ENCODE measurements at regions not wholly inside any gene's neighbourhood (a gene's known extent, or its start where the extent isn't known, plus 50 kb on each side); places are given as distances from the start of the nearest gene placed in this dataset.

- no peaks in the 10 kb centered on the region for H3K27me3 Mint-ChIP-seq
Measured at GRCh38 chr5:167286891-167287290, 1004.6 kb upstream of the WWC1 start.

GRCh38 chr5:167290478-167290877, 1001.0 kb upstream of the WWC1 start:
- H3K27ac Mint-ChIP-seq = no peak overlapping the region
- intact Hi-C loops (cut with micrococcal nuclease) = no loop called here
- H3K4me3 Mint-ChIP-seq = no peak overlapping the region

More at GRCh38 chr5:167286891-167287290, 1004.6 kb upstream of the WWC1 start:
- Histone ChIP-seq H3K9ac (ENCODE audit: low read length) (no peak overlapping the region), H3K4me2 (replicated peaks; ENCODE audit: low read depth, low read length, poor library complexity, severe bottlenecking) (no peak overlapping the region), H3K27ac (ENCODE audit: low read length in 2 of 2) (no peak overlapping the region), H3K79me2 (ENCODE audit: control insufficient read depth, insufficient read depth, low read length) (no peaks in the 10 kb centered on the region), H3K4me1 (ENCODE audit: control insufficient read depth in 2 of 2, insufficient read depth in 2 of 2, low read length in 2 of 2) (no peaks in the 10 kb centered on the region), H3K36me3 (replicated peaks in 1 of 2; ENCODE audit: control extremely low read depth in 1 of 2, control insufficient read depth in 1 of 2, extremely low read depth in 1 of 2, insufficient read depth in 2 of 2, low read length in 1 of 2) (no peaks in the 10 kb centered on the region), H3K27me3 (replicated peaks in 1 of 4; ENCODE audit: control extremely low read depth in 1 of 4, control insufficient read depth in 3 of 4, insufficient read depth in 4 of 4, low read length in 3 of 4) (no peaks in the 10 kb centered on the region), H2AFZ (ENCODE audit: insufficient read depth, low read depth, low read length, poor library complexity, severe bottlenecking) (no peak overlapping the region), H3K9me3 (ENCODE audit: control extremely low read depth in 1 of 3, control insufficient read depth in 2 of 3, insufficient read depth in 1 of 3, low read length in 2 of 3) (peaks cover 0 to 6% (median 0%) of the 10 kb centered on the region in 3 donors), H4K20me1 (ENCODE audit: control insufficient read depth, insufficient read depth, low read length, poor library complexity, severe bottlenecking) (no peaks in the 10 kb centered on the region), H3K4me3 (ENCODE audit: control extremely low read depth in 1 of 5, extremely low read depth in 1 of 5, insufficient read depth in 1 of 5, low read depth in 2 of 5, low read length in 4 of 5) (no peak overlapping the region)
- POLR2A ChIA-PET = no interaction called here
- ATAC-seq (ENCODE audit: low read depth) = no peak
- Mint-ChIP-seq H3K9me3 (ENCODE audit: insufficient read depth) (no peaks in the 10 kb centered on the region), H3K4me1 (no peaks in the 10 kb centered on the region), H3K27ac (no peak overlapping the region), H3K4me3 (no peak overlapping the region)
- no peak for DNase-seq
- TF ChIP-seq CTCF (IDR thresholded peaks at IDR 0.05) = no peak
- no peak for TF ChIP-seq EZH2 (IDR thresholded peaks at IDR 0.05; ENCODE audit: borderline replicate concordance, insufficient read depth, low read depth, low read length, poor library complexity, severe bottlenecking)
- intact Hi-C loops (cut with micrococcal nuclease) = no loop called here
- CTCF ChIA-PET = no interaction called here
- no CpG with 5 or more reads among the region's 1 CpG for WGBS (ENCODE audit: insufficient coverage)

More at GRCh38 chr5:167290478-167290877, 1001.0 kb upstream of the WWC1 start:
- Mint-ChIP-seq H3K9me3 (ENCODE audit: insufficient read depth) (no peaks in the 10 kb centered on the region), H3K27me3 (no peaks in the 10 kb centered on the region), H3K4me1 (no peaks in the 10 kb centered on the region)
- Histone ChIP-seq H3K79me2 (ENCODE audit: control insufficient read depth, insufficient read depth, low read length) (no peaks in the 10 kb centered on the region), H3K4me2 (replicated peaks; ENCODE audit: low read depth, low read length, poor library complexity, severe bottlenecking) (no peak overlapping the region), H3K9me3 (ENCODE audit: control extremely low read depth in 1 of 3, control insufficient read depth in 2 of 3, insufficient read depth in 1 of 3, low read length in 2 of 3) (peaks cover 0 to 2% (median 0%) of the 10 kb centered on the region in 3 donors), H3K4me1 (ENCODE audit: control insufficient read depth in 2 of 2, insufficient read depth in 2 of 2, low read length in 2 of 2) (no peaks in the 10 kb centered on the region), H3K9ac (ENCODE audit: low read length) (no peak overlapping the region), H3K27me3 (replicated peaks in 1 of 4; ENCODE audit: control extremely low read depth in 1 of 4, control insufficient read depth in 3 of 4, insufficient read depth in 4 of 4, low read length in 3 of 4) (no peaks in the 10 kb centered on the region), H3K36me3 (replicated peaks in 1 of 2; ENCODE audit: control extremely low read depth in 1 of 2, control insufficient read depth in 1 of 2, extremely low read depth in 1 of 2, insufficient read depth in 2 of 2, low read length in 1 of 2) (no peaks in the 10 kb centered on the region), H4K20me1 (ENCODE audit: control insufficient read depth, insufficient read depth, low read length, poor library complexity, severe bottlenecking) (no peaks in the 10 kb centered on the region), H3K4me3 (ENCODE audit: control extremely low read depth in 1 of 5, extremely low read depth in 1 of 5, insufficient read depth in 1 of 5, low read depth in 2 of 5, low read length in 4 of 5) (no peak overlapping the region), H3K27ac (ENCODE audit: low read length in 2 of 2) (no peak overlapping the region), H2AFZ (ENCODE audit: insufficient read depth, low read depth, low read length, poor library complexity, severe bottlenecking) (no peak overlapping the region)
- ChIA-PET POLR2A (no interaction called here), CTCF (no interaction called here)
- no CpG with 5 or more reads among the region's 1 CpG for WGBS (ENCODE audit: insufficient coverage)
- TF ChIP-seq EZH2 (IDR thresholded peaks at IDR 0.05; ENCODE audit: borderline replicate concordance, insufficient read depth, low read depth, low read length, poor library complexity, severe bottlenecking) = no peak
- no peak for TF ChIP-seq CTCF (IDR thresholded peaks at IDR 0.05)
- ATAC-seq (ENCODE audit: low read depth) (no peak), DNase-seq (no peak)
